HG03565 (cell line): ENCODE measurements at regions not wholly inside any gene's neighbourhood (a gene's known extent, or its start where the extent isn't known, plus 50 kb on each side); places are given as distances from the start of the nearest gene placed in this dataset.

Experiments
- ATAC-seq: cut with Tn5 transposase; IDR thresholded peaks from one replicate; pipeline ENCODE4 v1.9.1; 2021; ENCODE audit warnings: mild to moderate bottlenecking, moderate library complexity; ENCODE audit not compliant: unreplicated experiment

GRCh38 chr3:124395584-124396338 lies 334.5 kb upstream of the UMPS start:
- ATAC-seq = no peak

GRCh38 chr3:124396339-124396950 lies 333.8 kb upstream of the UMPS start:
- ATAC-seq = no peak

GRCh38 chr3:124397088-124397487 lies 333.2 kb upstream of the UMPS start:
- ATAC-seq = no peak

GRCh38 chr3:124398594-124398993 lies 331.7 kb upstream of the UMPS start:
- no peak for ATAC-seq

- ATAC-seq = no peak
These were observed 328.4 kb upstream of the UMPS start for GRCh38 chr3:124401843-124402242.

GRCh38 chr3:124402791-124403190 lies 327.5 kb upstream of the UMPS start:
- no peak for ATAC-seq

- no peak for ATAC-seq
These were observed 325.6 kb upstream of the UMPS start for GRCh38 chr3:124404621-124405020.

GRCh38 chr3:124407260-124407659 lies 323.0 kb upstream of the UMPS start:
- ATAC-seq = no peak

GRCh38 chr3:124409650-124410275 lies 320.5 kb upstream of the UMPS start:
- no peak for ATAC-seq

- ATAC-seq = no peak
These were observed 319.8 kb upstream of the UMPS start for GRCh38 chr3:124410471-124410870.

GRCh38 chr3:124411728-124412127 lies 318.5 kb upstream of the UMPS start:
- no peak for ATAC-seq

- no peak for ATAC-seq
These were observed 317.6 kb upstream of the UMPS start for GRCh38 chr3:124412644-124413043.

GRCh38 chr3:124413393-124413792 lies 316.9 kb upstream of the UMPS start:
- no peak for ATAC-seq

- ATAC-seq = no peak
These were observed 316.2 kb upstream of the UMPS start for GRCh38 chr3:124413989-124414598.

GRCh38 chr3:124415446-124415960 lies 314.7 kb upstream of the UMPS start:
- no peak for ATAC-seq

GRCh38 chr3:124419303-124419702 lies 310.9 kb upstream of the UMPS start:
- no peak for ATAC-seq

- ATAC-seq = no peak
These were observed 309.9 kb upstream of the UMPS start for GRCh38 chr3:124420392-124420791.

- ATAC-seq = no peak
These were observed 307.4 kb upstream of the UMPS start for GRCh38 chr3:124422805-124423204.

GRCh38 chr3:124424396-124424795 lies 305.9 kb upstream of the UMPS start:
- no peak for ATAC-seq

- no peak for ATAC-seq
These were observed 304.3 kb upstream of the UMPS start for GRCh38 chr3:124425972-124426371.

- ATAC-seq = no peak
These were observed 301.7 kb upstream of the UMPS start for GRCh38 chr3:124428372-124429128.
